ENCODE measurements at regions not wholly inside any gene's neighbourhood (a gene's known extent, or its start where the extent isn't known, plus 50 kb on each side); places are given as distances from the start of the nearest gene placed in this dataset.

- no peaks in the 10 kb centered on the region for H3K9me3 ChIP-seq
- in situ Hi-C loops (cut with MboI; ENCODE audit: low pct_ligation_motif_present in 1 of 4, low pct_unique_long_range_greater_than_20kb in 1 of 4, low sequenced_read_pairs in 3 of 4), result no loop called here
- no peak overlapping the region for H3K4me3 ChIP-seq
- TF ChIP-seq EP300 (IDR thresholded peaks at IDR 0.05; ENCODE audit: low read depth) (no peak), POLR2AphosphoS5 (IDR thresholded peaks at IDR 0.05) (no peak), CTCF (IDR thresholded peaks at IDR 0.05) (no peak), POLR2A (IDR thresholded peaks at IDR 0.05) (no peak)
- no peak for DNase-seq
- 76 to 77% methylated on average over 7 of the region's 7 CpGs for WGBS, 2 donors (ENCODE audit: low coverage in 1 of 2)
- no peaks in the 10 kb centered on the region for H3K36me3 ChIP-seq
- H3K27me3 ChIP-seq, result peaks cover 14% of the 10 kb centered on the region
- no peak overlapping the region for H3K27ac ChIP-seq
- H3K4me1 ChIP-seq, result no peaks in the 10 kb centered on the region
- intact Hi-C loops (cut with DNase I; ENCODE audit: low total_unique reads), result no loop called here
These were observed 142.5 kb upstream of the SYT13 start for GRCh38 chr11:45428541-45429230.

- Histone ChIP-seq H3K9me3 (no peaks in the 10 kb centered on the region), H3K27ac (no peak overlapping the region), H3K4me1 (no peaks in the 10 kb centered on the region), H3K27me3 (peaks cover 14% of the 10 kb centered on the region), H3K4me3 (no peak overlapping the region), H3K36me3 (no peaks in the 10 kb centered on the region)
- WGBS, 2 donors (ENCODE audit: low coverage in 1 of 2), result 73 to 83% methylated on average over 4 to 9 of the region's 9 CpGs
- DNase-seq, result no peak
- in situ Hi-C loops (cut with MboI; ENCODE audit: low pct_ligation_motif_present in 1 of 4, low pct_unique_long_range_greater_than_20kb in 1 of 4, low sequenced_read_pairs in 3 of 4), result no loop called here
- TF ChIP-seq POLR2AphosphoS5 (IDR thresholded peaks at IDR 0.05) (no peak), CTCF (IDR thresholded peaks at IDR 0.05) (no peak), POLR2A (IDR thresholded peaks at IDR 0.05) (no peak), EP300 (IDR thresholded peaks at IDR 0.05; ENCODE audit: low read depth) (no peak)
- intact Hi-C loops (cut with DNase I; ENCODE audit: low total_unique reads), result no loop called here
These were observed 142.0 kb upstream of the SYT13 start for GRCh38 chr11:45428116-45428515.

DNA sequence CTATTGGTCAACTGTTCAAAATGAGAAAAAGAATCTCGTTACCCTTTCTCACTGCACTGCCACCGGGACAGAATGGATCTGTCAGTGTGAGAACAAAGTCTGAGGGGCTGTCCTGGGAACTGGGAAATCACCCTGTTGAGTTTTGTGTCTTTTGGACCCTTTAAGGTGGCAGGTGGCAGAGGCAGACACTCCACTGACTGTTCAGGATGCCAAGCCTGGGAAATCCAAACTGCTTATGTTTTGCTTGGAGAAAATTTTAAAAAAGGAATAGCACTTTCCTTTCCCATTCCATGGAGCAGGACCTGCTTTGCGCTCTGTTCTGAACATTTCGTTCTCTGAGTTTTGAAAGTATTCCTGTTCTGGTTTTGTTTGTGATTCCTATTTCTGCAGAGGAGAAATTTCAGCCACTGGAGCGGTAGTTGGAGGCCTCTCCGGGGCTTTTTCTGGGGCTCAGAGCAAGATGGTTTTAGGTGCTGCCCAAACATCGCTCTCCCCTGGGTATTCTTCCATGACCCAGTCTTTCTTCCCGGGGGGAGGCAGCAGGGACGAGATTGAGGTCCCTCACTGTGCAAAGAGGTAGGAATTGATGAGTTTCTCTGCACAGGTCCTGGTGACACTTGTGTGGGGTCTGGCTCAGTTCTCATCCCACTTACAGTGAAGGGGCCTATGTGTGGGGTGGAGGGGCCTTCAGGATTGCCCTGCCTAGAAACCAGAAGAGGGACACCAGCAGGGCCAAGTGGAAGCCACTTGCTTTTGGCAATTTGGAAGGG, 138.5 kb upstream of the SYT13 start:
- 85% methylated on average over 8 of the region's 9 CpGs; no CpG with 5 or more reads in 1 of the 2 donors for WGBS, 2 donors (ENCODE audit: low coverage in 1 of 2)
- Histone ChIP-seq H3K4me1 (no peaks in the 10 kb centered on the region), H3K36me3 (no peaks in the 10 kb centered on the region), H3K27me3 (peaks cover 13% of the 10 kb centered on the region), H3K27ac (no peak overlapping the region), H3K9me3 (no peaks in the 10 kb centered on the region), H3K4me3 (no peak overlapping the region)
- intact Hi-C loops (cut with DNase I; ENCODE audit: low total_unique reads), result no loop called here
- no peak for DNase-seq
- TF ChIP-seq POLR2AphosphoS5 (IDR thresholded peaks at IDR 0.05), result no peak
- TF ChIP-seq CTCF (IDR thresholded peaks at IDR 0.05), result no peak
- TF ChIP-seq EP300 (IDR thresholded peaks at IDR 0.05; ENCODE audit: low read depth), result no peak
- no peak for TF ChIP-seq POLR2A (IDR thresholded peaks at IDR 0.05)
- in situ Hi-C loops (cut with MboI; ENCODE audit: low pct_ligation_motif_present in 1 of 4, low pct_unique_long_range_greater_than_20kb in 1 of 4, low sequenced_read_pairs in 3 of 4), result no loop called here

DNA sequence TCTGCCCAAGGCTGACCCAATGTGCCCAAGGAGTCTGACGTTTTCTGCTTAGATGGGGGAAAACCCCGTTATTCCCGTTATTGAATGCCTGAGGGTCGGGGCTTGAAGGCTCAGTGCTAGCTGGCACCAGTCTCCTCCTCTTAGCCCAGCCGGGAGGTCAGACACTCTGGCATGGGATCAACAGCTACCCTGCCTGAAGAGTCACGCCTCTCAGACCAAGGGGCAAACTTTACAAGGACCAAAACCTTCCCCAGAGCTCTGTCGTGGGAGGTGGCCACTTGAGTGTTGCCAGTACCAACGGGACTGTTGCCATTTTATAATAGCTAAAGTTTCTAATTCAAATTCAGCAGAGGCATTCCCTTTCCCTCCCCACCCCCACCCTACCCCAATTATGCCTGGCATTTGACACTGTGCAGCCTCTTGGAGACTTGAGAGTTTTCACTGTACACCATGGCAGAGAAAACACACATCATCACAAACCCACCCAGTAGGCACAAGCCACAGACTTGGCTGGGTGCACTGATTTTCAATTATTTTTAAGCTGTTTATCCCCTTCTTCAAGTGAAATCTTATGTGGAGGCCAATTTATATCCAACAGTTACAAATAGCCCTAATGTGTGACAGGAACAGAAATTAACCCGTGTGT, 137.5 kb upstream of the SYT13 start:
- in situ Hi-C loops (cut with MboI; ENCODE audit: low pct_ligation_motif_present in 1 of 4, low pct_unique_long_range_greater_than_20kb in 1 of 4, low sequenced_read_pairs in 3 of 4), result no loop called here
- no peaks in the 10 kb centered on the region for H3K9me3 ChIP-seq
- no peak overlapping the region for H3K4me3 ChIP-seq
- no peak for DNase-seq
- peaks cover 3% of the 10 kb centered on the region for H3K27me3 ChIP-seq
- H3K36me3 ChIP-seq, result no peaks in the 10 kb centered on the region
- no peak overlapping the region for H3K27ac ChIP-seq
- no peaks in the 10 kb centered on the region for H3K4me1 ChIP-seq
- TF ChIP-seq POLR2A (IDR thresholded peaks at IDR 0.05) (no peak), CTCF (IDR thresholded peaks at IDR 0.05) (no peak), EP300 (IDR thresholded peaks at IDR 0.05; ENCODE audit: low read depth) (no peak), POLR2AphosphoS5 (IDR thresholded peaks at IDR 0.05) (no peak)
- intact Hi-C loops (cut with DNase I; ENCODE audit: low total_unique reads), result no loop called here
- 27 to 38% methylated on average over 1 to 7 of the region's 9 CpGs for WGBS, 2 donors (ENCODE audit: low coverage in 1 of 2)
